Fibroblast of gingiva (primary cell): ENCODE measurements at regions not wholly inside any gene's neighbourhood (a gene's known extent, or its start where the extent isn't known, plus 50 kb on each side); places are given as distances from the start of the nearest gene placed in this dataset.
"Not testable (repeated sequence)": the region's sequence is repeated elsewhere in the genome, so short reads cannot be mapped to it uniquely, and the experiment has no call there.

Experiments used
- DNase-seq: peaks from one replicate; pipeline ENCODE4 v3.0.0-alpha.2; 2011; ENCODE audit warnings: low read depth

- DNase-seq, result no peak
These were observed 236.0 kb upstream of the SPHKAP start for GRCh38 chr2:228417526-228417925.

- DNase-seq, result no peak
These were observed 228.6 kb upstream of the SPHKAP start for GRCh38 chr2:228410061-228410460.

DNA sequence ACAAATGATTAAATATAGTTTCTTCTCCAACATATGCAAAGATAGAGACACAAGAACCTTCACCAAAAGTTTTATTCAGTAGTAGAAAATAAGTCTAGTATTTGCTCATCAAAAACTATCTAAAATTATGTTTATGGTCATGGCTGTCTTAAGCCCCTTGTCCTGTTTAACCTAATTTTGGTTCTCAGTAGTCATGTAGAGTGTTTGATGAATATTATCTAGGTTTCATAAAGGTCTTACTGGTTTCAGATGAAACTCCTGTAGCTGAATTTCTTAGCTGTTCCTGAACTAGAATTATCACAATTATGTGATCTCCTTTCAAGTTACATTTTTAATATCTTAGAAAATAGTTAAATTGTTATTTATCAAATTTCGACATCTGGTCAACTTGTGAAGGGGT is 228.0 kb upstream of the SPHKAP start:
- no peak for DNase-seq

DNA sequence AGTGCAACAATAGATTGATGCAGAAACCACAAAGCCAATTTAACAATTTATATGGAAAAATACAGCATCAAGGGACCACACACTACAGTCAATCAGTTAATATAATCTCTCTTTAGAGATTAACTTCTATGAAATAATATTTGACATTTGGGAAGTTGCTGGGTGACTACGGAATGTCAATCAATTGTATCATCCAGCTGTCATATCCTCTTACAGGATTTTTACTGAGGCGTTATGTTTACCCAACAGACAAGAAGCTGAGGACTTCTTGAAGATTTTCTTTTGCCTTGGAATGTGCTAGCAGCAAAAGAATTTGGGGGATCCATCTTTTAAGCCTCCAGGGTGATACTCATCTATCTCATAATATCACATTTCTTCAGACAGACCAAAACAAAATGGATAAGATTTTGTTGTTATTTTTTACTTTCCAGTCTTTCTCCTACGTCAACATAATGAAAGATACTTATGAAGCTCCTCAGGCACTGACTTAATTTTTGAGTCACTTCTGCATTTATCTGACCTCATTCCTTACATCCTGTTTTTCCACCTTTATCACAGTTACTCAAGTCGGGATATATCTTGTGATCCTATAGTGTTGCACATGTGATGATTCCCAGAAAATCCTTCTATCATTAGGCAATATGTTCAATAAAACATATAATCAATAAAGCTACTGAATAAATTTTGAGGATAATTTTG is 227.2 kb upstream of the SPHKAP start:
- DNase-seq, result no peak

DNA sequence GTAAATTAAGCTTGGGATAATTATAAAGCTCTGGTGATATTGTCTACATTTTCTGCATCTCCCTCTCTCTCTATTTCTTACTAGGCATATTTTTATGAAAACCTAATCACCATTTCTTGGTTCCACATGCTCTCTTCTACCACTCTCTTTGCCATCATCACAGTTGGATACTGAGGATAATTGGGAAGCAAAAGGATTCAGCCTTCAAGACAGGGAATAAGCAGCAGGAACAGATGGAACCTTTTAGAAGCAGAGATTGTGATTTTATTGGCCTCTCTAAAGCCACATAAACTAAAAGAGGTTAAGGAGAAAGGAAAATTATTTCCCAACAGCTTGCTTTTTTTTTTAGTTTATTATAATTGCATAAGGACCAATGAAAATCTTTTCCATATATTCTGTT is 226.3 kb upstream of the SPHKAP start:
- DNase-seq, result no peak

DNA sequence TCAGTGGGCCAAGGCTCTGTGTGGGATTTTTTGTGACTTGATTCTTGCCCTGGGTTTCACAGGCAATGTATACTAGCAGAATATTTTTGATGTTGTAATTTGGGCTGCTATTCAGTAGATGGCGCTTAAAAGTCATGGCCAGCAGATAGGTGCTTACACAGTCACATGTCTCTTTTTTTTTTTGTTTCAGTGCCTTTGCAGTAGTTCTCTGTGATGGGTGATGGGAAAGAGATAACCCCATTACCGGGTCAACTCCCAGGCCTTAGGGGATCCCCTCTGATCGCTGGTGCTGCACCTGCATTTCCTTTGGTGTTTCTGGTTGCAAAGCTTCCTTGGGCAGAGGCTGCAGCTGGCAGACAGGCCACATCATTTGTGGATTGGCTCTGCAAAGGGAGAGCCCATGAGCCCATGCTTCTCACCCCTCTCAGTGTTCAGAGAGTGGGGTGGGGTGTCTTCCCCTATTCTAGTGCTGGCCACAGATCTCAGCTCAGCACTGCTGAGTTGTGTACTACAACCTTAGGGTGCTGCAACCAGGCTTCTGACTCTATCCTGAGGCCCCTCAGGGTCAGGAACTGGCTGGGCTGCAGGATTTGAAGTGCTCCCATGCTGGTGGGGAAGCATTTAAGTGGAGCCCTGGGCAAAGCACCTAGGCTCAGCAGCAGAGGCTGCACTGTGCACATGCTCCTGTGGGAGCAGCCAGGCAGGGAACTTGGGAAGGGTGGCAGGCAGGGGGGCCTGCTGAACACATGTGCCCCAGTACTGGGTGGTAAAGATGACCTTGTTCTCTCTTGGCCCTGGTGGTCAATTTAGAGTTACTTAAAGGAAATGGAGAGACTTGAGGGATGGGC is 219.8 kb upstream of the SPHKAP start:
- DNase-seq, result no peak

DNA sequence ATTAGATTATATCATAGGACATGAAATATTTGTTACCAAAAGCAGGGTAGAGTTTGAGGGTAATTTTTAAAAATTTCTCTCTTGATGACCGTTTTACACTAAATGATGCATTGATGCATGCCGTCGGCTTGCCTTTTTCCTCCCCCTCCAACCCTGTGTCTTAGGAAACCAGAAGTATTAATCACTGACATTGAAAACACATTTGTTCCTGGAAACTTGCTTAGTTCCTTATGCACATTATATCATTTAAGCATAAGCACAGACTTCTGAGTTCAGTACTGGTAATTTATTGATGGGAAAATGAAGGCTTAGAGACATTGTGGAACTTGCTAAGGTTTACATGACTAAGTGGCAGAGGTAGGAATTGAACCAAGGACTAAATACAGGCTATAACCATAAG is 206.3 kb upstream of the SPHKAP start:
- no peak for DNase-seq

GRCh38 chr2:228378696-228379425 is 197.4 kb upstream of the SPHKAP start:
- no peak for DNase-seq

DNA sequence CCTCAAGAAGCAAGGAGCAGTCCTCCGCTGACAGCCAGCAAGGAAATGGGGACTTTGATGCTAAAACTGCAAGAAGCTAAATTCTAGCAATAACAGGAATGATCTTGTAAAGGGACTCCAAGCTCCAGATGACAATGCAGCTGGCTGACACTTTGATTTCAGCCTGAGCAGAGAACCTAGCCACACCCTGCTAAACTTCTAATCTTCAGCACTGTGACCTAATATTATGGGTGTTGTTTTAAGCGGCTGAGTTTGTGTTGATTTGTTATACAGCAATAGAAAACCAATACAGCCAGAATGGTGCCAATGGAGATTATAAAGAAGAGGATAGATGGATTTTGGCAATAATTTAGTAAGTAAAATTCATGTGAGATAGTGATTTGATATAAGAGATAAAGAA is 196.7 kb upstream of the SPHKAP start:
- no peak for DNase-seq

DNA sequence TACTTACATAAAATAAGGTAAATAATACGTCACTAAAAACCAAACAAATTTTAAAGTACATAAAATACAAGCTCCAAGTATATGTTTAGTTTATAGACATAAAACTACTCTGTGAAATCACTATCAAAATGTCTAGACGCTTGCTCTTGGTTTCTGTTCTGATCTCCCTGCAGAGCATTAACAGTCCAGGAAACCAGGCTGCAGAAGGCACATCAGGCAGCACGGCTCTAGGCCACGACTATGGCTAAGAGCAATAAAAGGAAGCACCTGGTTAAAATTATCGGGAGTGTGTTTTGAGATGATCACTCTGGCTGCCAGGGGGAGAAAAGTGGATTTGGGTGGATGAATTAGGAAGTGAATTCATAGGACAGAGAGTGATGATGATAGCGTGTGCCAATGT is 196.0 kb upstream of the SPHKAP start:
- no peak for DNase-seq

DNA sequence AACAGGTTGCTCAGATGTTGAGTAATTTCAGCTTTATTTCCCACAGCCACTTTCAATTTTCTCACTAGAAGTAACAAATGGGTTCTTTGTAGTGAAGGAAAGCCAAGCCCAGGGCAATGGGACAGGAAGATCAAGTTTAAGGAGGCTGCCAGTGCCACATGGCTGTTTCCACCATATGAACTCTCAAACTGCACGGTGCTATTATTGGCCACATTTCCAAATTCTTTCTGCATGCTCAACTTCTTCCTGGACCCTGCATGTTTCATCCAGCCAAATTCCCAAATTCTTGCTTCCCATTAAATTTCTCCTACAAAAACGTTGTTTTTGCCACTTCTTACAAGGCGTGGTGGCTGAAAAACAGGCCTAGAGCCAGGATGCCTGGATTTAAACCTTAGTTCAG is 193.3 kb upstream of the SPHKAP start:
- no peak for DNase-seq

DNA sequence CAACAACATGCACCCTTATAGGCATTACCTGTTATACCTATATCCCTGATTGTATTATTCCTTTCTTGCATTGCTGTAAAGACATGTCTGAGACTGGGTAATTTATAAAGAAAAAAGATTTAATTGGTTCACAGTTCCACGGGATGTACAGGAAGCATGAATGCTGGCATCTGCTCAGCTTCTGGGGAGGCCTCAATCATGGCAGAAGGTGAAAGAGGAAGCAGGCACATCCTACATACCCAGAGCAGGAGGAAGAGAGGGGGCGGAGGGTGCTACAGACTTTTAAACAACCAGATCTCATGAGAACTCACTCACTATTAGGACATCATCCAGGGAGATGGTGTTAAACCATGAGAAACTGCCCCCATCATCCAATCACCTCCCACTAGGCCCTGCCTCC is 191.7 kb upstream of the SPHKAP start:
- no peak for DNase-seq

DNA sequence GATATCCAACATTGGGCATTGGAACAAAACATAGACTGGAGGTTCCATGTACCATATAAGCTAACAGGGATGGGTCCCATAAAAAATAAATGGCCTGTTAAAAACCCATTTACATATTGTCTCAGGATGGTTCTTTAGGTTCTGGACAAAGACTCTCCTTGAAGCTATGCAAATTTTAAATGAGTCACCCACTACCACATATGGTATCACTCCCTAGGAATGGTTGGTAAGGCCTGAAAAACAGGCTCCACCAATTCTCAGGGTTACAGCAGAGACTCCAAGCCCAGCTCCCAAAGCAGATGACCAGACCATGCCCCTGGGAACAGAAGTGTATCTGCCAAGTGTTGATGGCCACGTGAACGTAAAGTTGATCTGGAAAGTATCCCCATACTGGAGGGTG is 190.7 kb upstream of the SPHKAP start:
- DNase-seq, result no peak

GRCh38 chr2:228369400-228370031 is 188.0 kb upstream of the SPHKAP start:
- no peak for DNase-seq

GRCh38 chr2:228367356-228367755 is 185.9 kb upstream of the SPHKAP start:
- DNase-seq, result no peak

DNA sequence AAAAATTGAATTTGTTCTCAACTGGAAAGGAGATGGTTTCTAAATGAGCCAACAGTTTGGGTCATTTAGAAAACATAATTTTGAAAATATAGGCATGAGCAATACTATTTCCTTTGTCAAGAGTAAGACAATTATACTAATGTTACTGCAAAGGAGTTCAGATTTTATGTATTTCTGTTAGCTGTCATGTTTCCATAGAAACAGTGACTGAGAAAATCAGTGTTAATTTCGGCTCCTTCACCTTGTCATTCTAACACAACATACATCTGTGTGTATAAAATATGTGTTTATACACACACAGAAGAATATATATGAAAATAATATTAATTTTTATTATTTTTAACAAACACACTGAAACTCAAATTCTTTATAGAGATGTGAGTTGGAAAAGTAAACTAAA is 178.0 kb upstream of the SPHKAP start:
- DNase-seq, result no peak

- DNase-seq, result no peak
These were observed 174.4 kb upstream of the SPHKAP start for GRCh38 chr2:228355897-228356296.

GRCh38 chr2:228352980-228353379 is 171.5 kb upstream of the SPHKAP start:
- DNase-seq, result not testable (repeated sequence)

DNA sequence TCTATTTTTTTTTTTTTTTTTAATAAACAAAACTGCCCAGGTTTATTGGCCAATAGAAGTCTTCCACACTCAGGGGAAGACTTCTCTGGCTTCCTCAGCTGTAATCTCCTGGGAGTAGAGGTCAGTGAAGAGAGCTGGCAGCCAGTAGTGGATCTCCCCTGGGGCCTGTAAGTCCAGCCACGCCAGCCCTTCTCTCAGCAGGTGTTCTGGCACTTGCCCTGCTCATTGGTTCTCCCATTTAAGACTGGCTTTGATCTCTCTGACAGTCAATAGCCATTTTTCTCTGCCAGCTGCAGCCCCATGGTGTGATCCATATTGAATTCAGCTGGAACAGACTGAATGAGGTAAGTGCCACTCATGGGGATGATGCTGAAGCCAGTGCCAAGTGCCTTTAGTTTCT is 170.6 kb upstream of the SPHKAP start:
- no peak for DNase-seq

DNA sequence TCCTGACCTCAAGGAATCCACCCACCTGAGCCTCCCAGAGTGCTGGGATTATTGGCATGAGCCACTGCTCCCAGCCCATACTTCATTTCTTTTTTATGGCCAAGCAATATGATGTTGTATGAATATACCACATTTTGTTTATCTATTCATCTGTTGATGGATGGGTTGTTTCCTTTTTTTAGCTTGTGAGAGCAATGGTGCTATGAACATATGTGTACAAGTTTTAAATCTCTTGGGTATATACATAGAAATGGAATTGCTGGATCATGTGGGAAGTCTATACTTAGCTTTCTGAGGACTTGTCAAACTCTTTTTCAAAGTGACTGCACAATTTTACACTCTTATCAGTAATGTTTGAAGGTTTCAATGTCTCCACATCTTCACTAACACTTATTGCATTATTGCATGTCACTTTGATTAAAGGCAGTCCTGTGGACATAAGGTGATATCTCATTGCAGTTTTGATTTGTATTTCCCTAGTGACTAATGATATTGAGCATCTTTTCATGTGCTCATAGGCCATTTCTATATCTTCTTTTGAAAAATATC is 167.1 kb upstream of the SPHKAP start:
- DNase-seq, result no peak

GRCh38 chr2:228344531-228344930 is 163.0 kb upstream of the SPHKAP start:
- no peak for DNase-seq

DNA sequence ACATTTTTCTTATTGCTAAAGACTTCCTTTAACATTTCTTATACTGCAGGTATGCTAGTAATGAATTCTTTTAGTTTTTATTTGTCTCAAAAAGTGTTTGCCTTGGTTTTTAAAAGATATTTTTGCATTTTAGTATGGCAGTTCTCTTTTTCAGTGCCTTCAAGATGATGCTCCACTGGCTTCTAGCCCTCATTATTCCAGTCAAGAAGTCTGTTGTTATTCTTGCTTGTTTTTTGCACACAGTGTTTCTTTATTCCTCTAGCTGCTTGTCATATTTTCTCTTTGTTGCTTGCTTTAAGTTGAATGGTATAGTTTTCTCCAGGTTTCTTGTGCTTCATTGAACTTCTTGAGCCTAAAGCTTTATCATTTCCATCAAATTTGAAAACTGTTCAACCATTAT is 158.0 kb upstream of the SPHKAP start:
- DNase-seq, result no peak
